GF-D8 (cell line): ENCODE measurements at regions not wholly inside any gene's neighbourhood (a gene's known extent, or its start where the extent isn't known, plus 50 kb on each side); places are given as distances from the start of the nearest gene placed in this dataset.
"Not testable (repeated sequence)": the region's sequence is repeated elsewhere in the genome, so short reads cannot be mapped to it uniquely, and the experiment has no call there.

Source experiments
- DNase-seq: peaks from one replicate; lab custom pipeline; 2025; lab: John Stamatoyannopoulos, UW

GRCh38 chr14:71432334-71433110 lies 499.7 kb upstream of the RGS6 start:
- DNase-seq: no peak

GRCh38 chr14:71433303-71433702 lies 498.9 kb upstream of the RGS6 start:
- DNase-seq: no peak

GRCh38 chr14:71435641-71436040 lies 496.6 kb upstream of the RGS6 start:
- DNase-seq: not testable (repeated sequence)

GRCh38 chr14:71437870-71438269 lies 494.4 kb upstream of the RGS6 start:
- DNase-seq: no peak

GRCh38 chr14:71438684-71439083 lies 493.5 kb upstream of the RGS6 start:
- no peak for DNase-seq

GRCh38 chr14:71441126-71441525 lies 491.1 kb upstream of the RGS6 start:
- DNase-seq: no peak

- DNase-seq: no peak
These were observed 488.0 kb upstream of the RGS6 start for GRCh38 chr14:71444030-71444822.

- no peak for DNase-seq
These were observed 483.6 kb upstream of the RGS6 start for GRCh38 chr14:71448431-71449315.

- DNase-seq: no peak
These were observed 482.7 kb upstream of the RGS6 start for GRCh38 chr14:71449316-71450055.

- no peak for DNase-seq
These were observed 480.7 kb upstream of the RGS6 start for GRCh38 chr14:71451501-71451900.

GRCh38 chr14:71452539-71452938 lies 479.7 kb upstream of the RGS6 start:
- no peak for DNase-seq

- DNase-seq: no peak
These were observed 479.2 kb upstream of the RGS6 start for GRCh38 chr14:71452987-71453386.

GRCh38 chr14:71454010-71454409 lies 478.2 kb upstream of the RGS6 start:
- no peak for DNase-seq

GRCh38 chr14:71454513-71455332 lies 477.5 kb upstream of the RGS6 start:
- DNase-seq: no peak

- no peak for DNase-seq
These were observed 472.1 kb upstream of the RGS6 start for GRCh38 chr14:71460091-71460490.

- DNase-seq: not testable (repeated sequence)
These were observed 470.6 kb upstream of the RGS6 start for GRCh38 chr14:71461617-71462016.

GRCh38 chr14:71463807-71464206 lies 468.4 kb upstream of the RGS6 start:
- DNase-seq: no peak

- DNase-seq: no peak
These were observed 467.4 kb upstream of the RGS6 start for GRCh38 chr14:71464840-71465239.

- no peak for DNase-seq
These were observed 466.9 kb upstream of the RGS6 start for GRCh38 chr14:71465316-71465715.

- no peak for DNase-seq
These were observed 466.0 kb upstream of the RGS6 start for GRCh38 chr14:71466251-71466650.

GRCh38 chr14:71466946-71467345 lies 465.3 kb upstream of the RGS6 start:
- no peak for DNase-seq
